ENCODE measurements at regions not wholly inside any gene's neighbourhood (a gene's known extent, or its start where the extent isn't known, plus 50 kb on each side); places are given as distances from the start of the nearest gene placed in this dataset.

DNA sequence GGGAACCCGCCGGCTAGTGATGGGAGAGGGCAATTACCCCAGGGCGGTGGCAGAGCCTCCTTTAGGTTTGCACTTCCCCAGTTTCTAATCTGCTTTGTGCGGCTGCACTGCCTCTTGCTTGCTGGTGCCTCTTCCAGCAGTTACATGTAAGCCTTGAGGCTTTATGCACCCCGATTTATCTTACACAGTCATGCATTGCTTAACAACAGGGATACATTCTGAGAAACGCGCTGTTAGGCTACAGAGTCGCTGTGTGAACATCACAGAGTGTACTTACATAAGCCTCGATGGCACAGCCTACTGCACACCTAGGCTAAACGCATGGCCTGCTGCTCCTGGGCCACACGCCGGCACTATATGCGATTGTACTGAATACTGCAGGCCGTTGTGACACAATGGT lies 155.6 kb upstream of the MKI67 start:
- no peak for DNase-seq (ENCODE audit: low spot score)

- DNase-seq (ENCODE audit: low spot score): no peak
These were observed 160.0 kb upstream of the MKI67 start for GRCh38 chr10:128286141-128286761.

DNA sequence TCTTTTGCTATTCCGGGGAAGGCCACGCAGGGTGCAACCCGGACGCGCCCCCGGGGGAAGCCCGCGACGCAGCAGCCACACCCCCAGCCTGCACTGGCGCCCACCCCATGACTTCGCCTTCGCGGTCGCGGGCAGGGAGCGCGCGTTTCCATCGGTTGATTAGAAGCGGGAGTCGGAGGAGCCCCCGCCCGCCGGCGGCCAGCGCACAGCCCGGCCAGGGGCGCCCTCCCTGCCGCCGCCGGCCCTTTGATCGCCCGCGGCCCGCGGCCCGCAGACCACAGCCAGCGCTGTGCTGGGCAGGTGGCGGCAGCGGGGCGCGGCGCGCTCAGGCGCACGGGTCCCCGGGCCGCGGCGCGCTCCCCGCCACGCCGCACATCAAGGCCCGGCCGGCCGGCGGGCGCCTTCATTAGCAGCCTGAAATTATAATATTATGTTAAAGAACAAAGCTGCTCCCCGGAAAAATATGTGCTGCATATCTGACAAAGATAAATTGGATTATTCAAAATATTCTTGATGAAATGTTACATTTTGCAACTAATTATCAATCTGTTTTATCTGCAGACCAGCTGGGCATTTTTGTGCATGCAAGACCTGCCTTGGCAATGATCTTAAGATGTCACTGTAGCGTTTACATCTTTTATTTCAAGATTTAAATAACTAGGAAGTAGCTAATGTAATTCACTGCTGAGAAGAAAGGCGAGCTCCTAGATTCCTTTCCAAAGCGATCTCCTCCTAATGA lies 160.7 kb upstream of the MKI67 start:
- no peak for DNase-seq (ENCODE audit: low spot score)

DNA sequence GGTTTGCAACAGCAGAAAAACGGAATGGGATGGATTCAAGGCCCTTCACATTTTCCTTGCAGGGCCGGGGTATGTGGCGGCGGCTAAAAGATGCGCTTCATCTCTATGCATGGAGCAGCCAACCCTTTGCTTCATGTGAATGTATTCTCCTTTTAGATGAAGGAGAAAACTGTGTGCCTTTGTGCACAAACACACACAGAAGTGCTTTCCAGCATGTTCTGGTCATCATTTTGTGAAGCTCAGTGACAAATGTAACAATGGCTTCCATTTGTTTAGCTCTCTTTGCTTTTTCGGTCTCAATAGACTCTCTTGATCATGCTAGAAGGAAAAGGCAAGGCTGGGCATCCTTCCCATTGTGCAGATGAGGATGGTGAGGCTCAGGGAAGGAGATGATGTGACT lies 161.7 kb upstream of the MKI67 start:
- DNase-seq (ENCODE audit: low spot score): no peak

DNA sequence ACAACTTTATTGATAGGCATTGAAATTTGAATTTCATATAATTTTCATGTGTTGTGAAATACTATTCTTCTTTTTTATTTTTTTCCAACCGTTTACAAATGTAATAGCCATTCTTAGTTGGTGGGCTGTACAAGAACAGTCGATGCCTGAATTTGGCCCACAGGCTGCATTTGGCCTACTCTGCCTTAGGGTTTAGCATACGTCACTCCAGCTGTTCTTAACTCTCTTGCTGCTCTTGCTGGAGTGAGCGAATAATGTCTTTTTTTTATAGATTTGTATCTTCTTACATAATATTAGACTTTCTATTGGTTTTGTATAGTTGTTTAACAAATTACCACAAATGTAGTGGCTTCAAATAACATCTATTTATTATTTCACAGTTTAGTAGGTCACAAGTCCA lies 163.4 kb upstream of the MKI67 start:
- no peak for DNase-seq (ENCODE audit: low spot score)

DNA sequence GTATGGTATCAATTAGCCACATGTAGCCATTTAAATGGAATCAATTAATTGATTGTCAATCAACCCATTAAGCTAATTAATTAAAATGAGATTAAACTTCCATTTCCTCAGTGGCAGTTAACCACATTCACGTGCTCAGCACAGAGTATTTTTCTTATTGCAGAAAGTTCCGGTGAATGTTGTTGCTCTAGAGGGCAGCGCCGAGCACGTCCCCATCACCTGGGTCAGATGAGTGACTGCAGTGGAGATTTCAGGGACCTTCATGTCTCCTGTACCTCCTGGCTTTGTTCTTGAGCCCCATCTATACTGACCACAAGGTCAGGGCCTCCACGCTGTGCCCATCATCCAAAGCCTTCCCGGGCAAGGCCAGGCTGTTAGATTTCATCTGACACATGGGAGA lies 168.8 kb upstream of the MKI67 start:
- DNase-seq (ENCODE audit: low spot score): no peak

DNA sequence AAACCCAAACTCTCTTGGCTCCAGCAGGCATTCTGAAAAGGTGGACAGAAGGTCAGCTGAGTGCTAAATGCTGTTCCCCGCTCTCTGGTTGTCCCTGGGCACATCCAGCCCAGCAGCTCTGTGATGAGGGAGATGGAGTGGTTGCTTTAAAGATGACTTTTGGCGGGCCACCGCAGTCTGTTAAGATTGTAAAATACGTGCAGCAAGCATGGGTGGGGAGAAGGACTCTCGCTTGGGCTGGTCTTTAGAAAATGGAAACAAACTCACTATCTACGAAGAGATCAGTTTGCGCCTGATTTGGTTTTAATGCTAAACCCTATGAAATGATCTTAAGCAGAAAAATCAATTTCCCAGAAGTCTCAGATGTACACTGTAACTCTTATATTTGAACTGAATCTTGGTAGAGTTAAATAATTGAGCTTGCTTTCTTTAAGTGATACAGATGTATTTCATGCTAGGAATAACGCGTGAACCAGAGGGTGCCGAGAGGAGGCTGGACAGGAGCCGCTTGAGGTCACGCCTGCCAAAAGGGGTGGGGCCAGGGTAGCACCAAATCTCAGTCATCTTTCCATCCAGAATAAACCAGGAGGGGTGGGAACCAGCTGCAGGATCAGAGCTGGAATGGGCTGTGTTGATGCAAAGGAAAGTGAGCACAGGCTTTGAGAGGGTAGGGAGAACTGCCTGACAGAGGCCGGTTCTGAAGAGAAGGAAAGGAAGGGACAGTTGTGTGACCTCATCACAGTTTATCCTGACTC lies 170.2 kb upstream of the MKI67 start:
- DNase-seq (ENCODE audit: low spot score): no peak

- DNase-seq (ENCODE audit: low spot score): no peak
These were observed 171.6 kb upstream of the MKI67 start for GRCh38 chr10:128297709-128298378.

DNA sequence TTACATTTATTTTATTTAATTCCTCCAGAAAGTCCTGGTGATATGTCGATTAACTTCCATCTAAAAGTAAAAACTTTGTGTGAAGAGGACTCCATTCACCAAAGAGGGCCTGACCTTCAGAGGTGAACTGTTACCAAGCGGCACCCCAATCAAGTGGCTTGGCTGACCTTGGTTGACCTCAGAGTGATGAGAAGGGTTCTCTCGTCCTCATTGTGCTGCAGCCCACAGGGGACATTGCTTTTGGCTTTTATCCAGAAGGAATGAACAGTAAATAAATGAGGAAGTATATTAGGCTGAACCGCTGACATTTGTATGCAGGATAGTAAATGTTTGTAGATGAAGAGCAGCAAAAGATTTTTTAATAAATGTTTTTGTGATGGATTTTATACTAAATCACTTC lies 172.4 kb upstream of the MKI67 start:
- DNase-seq (ENCODE audit: low spot score): no peak

DNA sequence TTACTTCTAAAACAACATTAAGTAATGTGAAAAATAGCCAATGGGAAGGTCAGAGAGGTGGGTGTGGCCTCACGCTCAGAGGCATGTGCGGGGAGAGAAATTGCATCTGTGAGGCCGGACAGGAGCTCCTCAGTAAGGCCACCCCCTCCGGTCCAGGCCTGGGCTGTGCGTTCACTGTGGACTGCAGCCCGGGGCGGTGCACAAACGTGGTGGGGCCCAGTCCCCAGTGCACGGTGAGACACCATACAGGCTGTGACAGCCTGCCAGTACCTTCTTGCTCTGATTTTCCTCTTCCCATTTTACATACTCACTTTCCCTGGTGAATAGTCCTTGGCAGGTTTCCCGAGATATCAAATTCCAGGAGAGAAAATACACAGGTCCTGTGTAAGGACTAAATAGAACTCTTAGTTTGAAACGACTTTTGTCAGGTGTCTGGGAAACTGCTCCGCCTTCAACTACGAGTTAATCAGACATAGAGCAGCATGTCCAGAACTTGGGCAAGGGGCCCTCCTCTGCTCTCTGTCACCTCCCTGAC lies 174.1 kb upstream of the MKI67 start:
- DNase-seq (ENCODE audit: low spot score): no peak

- DNase-seq (ENCODE audit: low spot score): no peak
These were observed 174.8 kb upstream of the MKI67 start for GRCh38 chr10:128301051-128301450.

DNA sequence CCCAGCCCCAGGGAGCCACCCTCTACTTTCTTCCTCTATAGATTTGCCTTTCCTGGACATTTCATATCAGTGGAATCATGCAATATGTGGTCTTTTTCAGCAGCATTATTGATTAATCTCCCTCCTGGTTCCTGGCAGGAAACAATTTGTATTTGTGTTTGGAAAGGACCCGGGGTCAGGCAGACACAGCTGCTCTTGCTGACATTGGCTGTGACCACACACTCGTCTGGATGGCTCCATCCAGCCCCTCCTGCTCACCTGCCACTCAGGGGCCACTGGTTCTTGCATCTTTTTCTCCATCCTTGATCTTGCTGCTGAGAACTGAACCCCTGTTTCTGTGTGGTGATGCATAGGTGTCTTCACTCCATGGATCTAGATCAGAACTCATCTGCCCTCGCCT lies 176.6 kb upstream of the MKI67 start:
- no peak for DNase-seq (ENCODE audit: low spot score)

GRCh38 chr10:128304271-128304670 lies 178.0 kb upstream of the MKI67 start:
- no peak for DNase-seq (ENCODE audit: low spot score)

DNA sequence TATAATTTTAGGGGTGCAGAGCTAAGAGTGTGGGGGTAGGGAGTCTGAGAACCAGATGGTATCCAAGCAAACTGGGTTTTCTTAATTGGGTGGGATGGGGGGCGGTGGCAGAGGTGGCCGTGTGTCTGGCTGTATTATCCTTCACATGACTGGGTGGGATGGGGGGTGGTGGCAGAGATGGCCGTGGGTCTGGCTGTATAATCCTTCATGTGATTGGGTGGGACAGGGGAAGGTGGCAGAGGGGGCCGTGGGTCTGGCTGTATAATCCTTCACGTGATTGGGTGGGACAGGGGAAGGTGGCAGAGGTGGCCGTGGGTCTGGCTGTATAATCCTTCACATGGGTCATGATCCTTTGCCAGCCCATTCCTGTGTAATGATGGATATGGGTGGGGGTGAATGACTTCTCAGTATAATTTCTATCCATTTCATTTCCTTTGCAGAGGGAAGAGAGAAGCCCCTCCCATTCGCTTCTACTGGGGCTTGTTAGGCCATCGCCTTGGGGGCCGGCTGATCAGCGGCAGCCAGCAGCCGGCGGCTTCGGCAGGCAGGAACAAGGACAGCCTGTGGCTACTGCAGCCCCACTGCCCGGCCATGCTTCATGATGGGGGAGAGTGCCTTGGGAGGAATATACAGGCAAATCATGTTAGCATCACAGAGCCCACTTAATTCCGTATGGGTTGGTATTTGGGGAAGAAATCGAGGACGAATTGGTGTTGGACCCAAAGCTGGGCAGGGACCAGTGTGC lies 179.6 kb upstream of the MKI67 start:
- DNase-seq (ENCODE audit: low spot score): no peak

- no peak for DNase-seq (ENCODE audit: low spot score)
These were observed 180.3 kb upstream of the MKI67 start for GRCh38 chr10:128306535-128306934.

- no peak for DNase-seq (ENCODE audit: low spot score)
These were observed 180.7 kb upstream of the MKI67 start for GRCh38 chr10:128306966-128307365.

DNA sequence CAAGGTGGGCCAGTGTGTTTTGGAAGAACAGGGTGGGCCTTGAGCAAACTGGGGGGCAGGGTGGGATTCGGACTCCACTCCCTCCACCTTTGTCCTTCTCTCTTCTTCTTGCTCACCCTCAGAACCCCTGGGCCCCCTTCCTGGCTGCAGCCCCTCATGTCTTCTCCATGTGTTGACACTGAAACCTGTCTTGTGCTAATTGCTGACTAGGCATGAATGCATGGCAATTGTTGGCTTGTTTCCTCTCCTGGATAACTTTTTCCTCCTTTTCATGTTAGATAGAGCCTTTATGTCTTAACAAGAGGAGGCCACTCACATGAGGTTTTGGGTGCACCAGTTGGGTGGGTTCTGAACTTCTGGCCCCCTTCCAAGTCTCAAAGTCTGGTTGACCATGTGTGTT lies 181.6 kb upstream of the MKI67 start:
- DNase-seq (ENCODE audit: low spot score): no peak

DNA sequence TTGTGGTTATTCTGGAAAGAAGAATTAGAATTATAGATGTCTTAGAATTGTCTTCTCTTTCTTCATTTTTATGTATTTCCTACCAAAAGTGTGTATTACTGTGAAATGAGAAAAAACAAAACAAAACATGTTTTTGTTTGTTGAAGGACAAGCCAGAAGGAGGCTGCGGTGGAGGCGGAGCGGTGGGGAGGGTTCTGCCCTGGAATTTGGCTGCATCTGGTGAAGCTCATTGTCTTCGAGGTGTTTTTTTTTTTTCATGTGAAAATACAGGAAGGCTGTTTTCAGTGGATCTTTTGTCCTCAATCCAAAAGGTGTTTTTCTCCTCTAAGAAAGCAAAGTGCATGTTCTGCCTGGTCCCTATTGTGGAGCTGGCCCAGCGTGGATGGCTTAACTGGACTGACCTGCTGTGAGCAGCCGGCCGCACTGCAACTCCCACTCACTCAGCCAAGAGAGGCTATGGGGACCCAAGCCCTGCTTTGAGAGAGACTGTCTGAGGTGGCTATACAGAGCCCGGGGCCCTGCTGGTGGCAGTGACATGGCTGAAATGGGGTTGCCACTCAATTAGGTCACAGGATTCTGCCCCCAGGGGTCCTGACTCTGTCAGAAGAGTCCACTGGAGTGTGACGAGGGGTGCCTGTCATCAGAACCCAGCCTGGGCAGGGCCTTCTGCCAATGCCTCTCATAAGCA lies 184.9 kb upstream of the MKI67 start:
- DNase-seq (ENCODE audit: low spot score): no peak

- DNase-seq (ENCODE audit: low spot score): no peak
These were observed 186.0 kb upstream of the MKI67 start for GRCh38 chr10:128312250-128312649.

DNA sequence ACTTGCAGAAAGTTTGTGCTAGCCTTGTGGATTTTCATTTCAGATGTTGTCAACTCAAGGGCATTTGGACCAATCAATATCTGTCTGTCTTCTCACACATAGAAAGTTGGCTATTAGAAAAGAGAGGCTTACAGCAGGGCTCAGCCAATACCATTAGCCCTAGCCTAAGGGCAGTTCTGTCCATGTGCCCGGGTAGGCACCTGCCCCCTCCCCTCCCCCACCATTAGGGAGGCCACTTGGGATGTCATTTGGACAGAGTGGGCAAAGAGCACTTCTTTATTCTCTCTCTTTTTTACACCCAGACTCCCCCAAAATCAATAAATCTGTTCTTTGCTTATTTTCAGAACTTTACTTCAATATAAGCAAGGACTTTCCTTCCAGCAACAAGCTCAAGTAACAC lies 188.5 kb upstream of the MKI67 start:
- no peak for DNase-seq (ENCODE audit: low spot score)

GRCh38 chr10:128316121-128316726 lies 190.0 kb upstream of the MKI67 start:
- DNase-seq (ENCODE audit: low spot score): no peak

Measured in cerebellar cortex (tissue), 1 donor.